ENCODE measurements at regions not wholly inside any gene's neighbourhood (a gene's known extent, or its start where the extent isn't known, plus 50 kb on each side); places are given as distances from the start of the nearest gene placed in this dataset.

DNA sequence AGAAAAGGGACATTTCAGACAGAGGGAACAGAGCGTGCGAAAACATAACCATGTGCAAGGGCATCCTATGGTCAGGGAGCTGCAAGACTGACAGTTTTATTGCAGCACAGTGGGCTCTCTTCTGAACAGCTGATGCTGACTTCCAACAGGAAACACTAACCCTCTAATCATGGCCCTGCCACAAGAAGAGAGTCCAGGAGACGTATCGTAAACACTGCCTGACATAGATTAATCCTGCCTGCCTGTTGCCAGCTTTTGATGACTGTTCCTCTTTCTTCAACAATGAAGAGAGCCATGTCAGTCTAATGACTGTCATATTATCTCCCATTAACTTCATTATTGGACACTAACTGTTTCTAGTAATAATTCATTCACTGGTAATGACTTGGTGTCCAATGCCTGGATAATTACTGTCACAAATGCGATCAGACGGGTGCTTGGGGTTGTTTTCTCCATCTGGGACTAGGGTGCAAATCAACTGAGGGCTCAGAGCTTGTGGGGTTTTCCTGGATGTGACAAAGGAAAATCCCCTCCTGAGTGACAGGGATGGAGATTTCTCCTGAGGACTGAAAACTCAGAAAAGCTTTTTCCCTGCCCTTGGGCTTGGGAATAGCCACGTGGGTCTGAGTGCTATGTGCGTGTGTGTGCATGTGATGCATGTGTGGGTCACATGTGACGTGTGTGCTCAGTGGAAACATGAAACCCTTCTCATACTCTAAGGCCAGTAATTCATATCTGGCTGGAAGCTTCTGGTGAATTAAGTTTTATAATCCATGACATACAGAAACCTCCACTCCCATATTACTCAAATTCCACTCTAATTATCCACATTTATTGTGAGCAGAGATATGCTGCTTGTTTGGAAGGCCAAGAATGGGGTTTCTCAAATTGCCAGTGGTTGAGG lies 144.0 kb upstream of the PLXNA2 start:
- TF ChIP-seq EZH2 (IDR thresholded peaks at IDR 0.05; ENCODE audit: insufficient read depth, poor library complexity, severe bottlenecking) = no peak
- TF ChIP-seq EZH2phosphoT487 (IDR thresholded peaks at IDR 0.05; ENCODE audit: insufficient read depth, low read depth) = no peak
